ENCODE measurements at regions not wholly inside any gene's neighbourhood (a gene's known extent, or its start where the extent isn't known, plus 50 kb on each side); places are given as distances from the start of the nearest gene placed in this dataset.

GRCh38 chr22:19658057-19658966 is 56.0 kb upstream of the SEPTIN5 start:
- intact Hi-C loops (cut with micrococcal nuclease) (no loop called here), dilution Hi-C loops (cut with MboI; ENCODE audit: extremely low pct_ligation_motif_present, low sequenced_read_pairs) (no loop called here)
- H4K20me1 ChIP-seq (replicated peaks; ENCODE audit: control insufficient read depth, extremely low read depth, insufficient read depth, low read length): no peaks in the 10 kb centered on the region
- POLR2A ChIA-PET: no interaction called here
- CTCF ChIA-PET: no interaction called here
- no peaks in the 10 kb centered on the region for H3K9me3 ChIP-seq (replicated peaks; ENCODE audit: control insufficient read depth, insufficient read depth, low read length)
- no peaks in the 10 kb centered on the region for H3K36me3 ChIP-seq (ENCODE audit: control insufficient read depth in 2 of 2, extremely low read depth in 1 of 2, insufficient read depth in 2 of 2, low read length in 2 of 2)
- H3K9ac ChIP-seq (replicated peaks; ENCODE audit: extremely low read depth, insufficient read depth, low read length): no peak overlapping the region
- FAIRE-seq: no peak
- no peaks in the 10 kb centered on the region for H3K79me2 ChIP-seq (ENCODE audit: control insufficient read depth, insufficient read depth, low read length)
- H3K4me2 ChIP-seq (ENCODE audit: insufficient read depth, low read length): no peak overlapping the region
- no peak overlapping the region for H3K27ac ChIP-seq (ENCODE audit: insufficient read depth, low read depth, low read length)
- no peak for DNase-seq (ENCODE audit: low read depth, low spot score)
- TF ChIP-seq POLR2AphosphoS5 (IDR thresholded peaks at IDR 0.05; ENCODE audit: insufficient read depth, low read depth, low read length): no peak
- no peaks in the 10 kb centered on the region for H3K4me1 ChIP-seq (ENCODE audit: control insufficient read depth, extremely low read depth, insufficient read depth, low read length)
- H2AFZ ChIP-seq (ENCODE audit: low read depth, low read length): no peak overlapping the region
- H3K27me3 ChIP-seq (ENCODE audit: control insufficient read depth in 2 of 2, insufficient read depth in 2 of 2, low read length in 2 of 2): no peaks in the 10 kb centered on the region
- BruUV-seq (replicated peaks): no TSS peak
- H3K4me3 ChIP-seq (replicated peaks in 1 of 3; ENCODE audit: insufficient read depth in 1 of 3, low read depth in 1 of 3, low read length in 3 of 3): no peak overlapping the region
- no peaks in the 10 kb centered on the region for H3K9me1 ChIP-seq (replicated peaks; ENCODE audit: control insufficient read depth, extremely low read depth, insufficient read depth, low read length)

GRCh38 chr22:19658967-19659804 is 55.1 kb upstream of the SEPTIN5 start:
- no peak for DNase-seq (ENCODE audit: low read depth, low spot score)
- H3K4me2 ChIP-seq (ENCODE audit: insufficient read depth, low read length): no peak overlapping the region
- TF ChIP-seq POLR2AphosphoS5 (IDR thresholded peaks at IDR 0.05; ENCODE audit: insufficient read depth, low read depth, low read length): no peak
- no peak for TF ChIP-seq CTCF (IDR thresholded peaks at IDR 0.05; ENCODE audit: extremely low read depth in 1 of 2, insufficient read depth in 1 of 2, low read depth in 1 of 2, low read length in 2 of 2)
- no peak for TF ChIP-seq GATA2 (IDR thresholded peaks at IDR 0.05; ENCODE audit: insufficient read depth, insufficient read length, low read depth, low read length)
- no peak for TF ChIP-seq POLR2A (IDR thresholded peaks at IDR 0.05; ENCODE audit: low read depth, low read length)
- no peak for TF ChIP-seq FOS (IDR thresholded peaks at IDR 0.05; ENCODE audit: borderline replicate concordance, insufficient read depth, low read length)
- TF ChIP-seq MYC (IDR thresholded peaks at IDR 0.05; ENCODE audit: low read depth, low read length): no peak
- no peak for TF ChIP-seq MAX (IDR thresholded peaks at IDR 0.05; ENCODE audit: insufficient read depth, insufficient read length)
- TF ChIP-seq JUN (IDR thresholded peaks at IDR 0.05; ENCODE audit: borderline replicate concordance, insufficient read depth, insufficient read length, low read depth): no peak
- no peak for TF ChIP-seq EZH2 (IDR thresholded peaks at IDR 0.05; ENCODE audit: borderline replicate concordance, low read depth, low read length, severe bottlenecking)
- no peak overlapping the region for H3K27ac ChIP-seq (ENCODE audit: insufficient read depth, low read depth, low read length)
- H2AFZ ChIP-seq (ENCODE audit: low read depth, low read length): no peak overlapping the region
- no peaks in the 10 kb centered on the region for H3K36me3 ChIP-seq (ENCODE audit: control insufficient read depth in 2 of 2, extremely low read depth in 1 of 2, insufficient read depth in 2 of 2, low read length in 2 of 2)
- intact Hi-C loops (cut with micrococcal nuclease) (no loop called here), dilution Hi-C loops (cut with MboI; ENCODE audit: extremely low pct_ligation_motif_present, low sequenced_read_pairs) (no loop called here)
- H3K9me1 ChIP-seq (replicated peaks; ENCODE audit: control insufficient read depth, extremely low read depth, insufficient read depth, low read length): no peaks in the 10 kb centered on the region
- no peak for FAIRE-seq
- ChIA-PET CTCF (no interaction called here), POLR2A (no interaction called here)
- H3K9ac ChIP-seq (replicated peaks; ENCODE audit: extremely low read depth, insufficient read depth, low read length): no peak overlapping the region
- H3K27me3 ChIP-seq (ENCODE audit: control insufficient read depth in 2 of 2, insufficient read depth in 2 of 2, low read length in 2 of 2): no peaks in the 10 kb centered on the region
- no TSS peak for BruUV-seq (replicated peaks)
- no peaks in the 10 kb centered on the region for H4K20me1 ChIP-seq (replicated peaks; ENCODE audit: control insufficient read depth, extremely low read depth, insufficient read depth, low read length)
- H3K79me2 ChIP-seq (ENCODE audit: control insufficient read depth, insufficient read depth, low read length): no peaks in the 10 kb centered on the region
- no peaks in the 10 kb centered on the region for H3K9me3 ChIP-seq (replicated peaks; ENCODE audit: control insufficient read depth, insufficient read depth, low read length)
- no peaks in the 10 kb centered on the region for H3K4me1 ChIP-seq (ENCODE audit: control insufficient read depth, extremely low read depth, insufficient read depth, low read length)
- H3K4me3 ChIP-seq (replicated peaks in 1 of 3; ENCODE audit: insufficient read depth in 1 of 3, low read depth in 1 of 3, low read length in 3 of 3): no peak overlapping the region
